ENCODE measurements at regions not wholly inside any gene's neighbourhood (a gene's known extent, or its start where the extent isn't known, plus 50 kb on each side); places are given as distances from the start of the nearest gene placed in this dataset.

- no peak overlapping the region for H3K4me3 ChIP-seq
- WGBS, result 75% methylated on average over 2 of the region's 2 CpGs
- intact Hi-C loops (cut with DNase I), result no loop called here
- H3K9me3 ChIP-seq, result no peaks in the 10 kb centered on the region
- no peaks in the 10 kb centered on the region for H3K36me3 ChIP-seq
- H3K4me1 ChIP-seq, result no peaks in the 10 kb centered on the region
- TF ChIP-seq POLR2AphosphoS5 (IDR thresholded peaks at IDR 0.05), result no peak
- TF ChIP-seq, protein P1, sequence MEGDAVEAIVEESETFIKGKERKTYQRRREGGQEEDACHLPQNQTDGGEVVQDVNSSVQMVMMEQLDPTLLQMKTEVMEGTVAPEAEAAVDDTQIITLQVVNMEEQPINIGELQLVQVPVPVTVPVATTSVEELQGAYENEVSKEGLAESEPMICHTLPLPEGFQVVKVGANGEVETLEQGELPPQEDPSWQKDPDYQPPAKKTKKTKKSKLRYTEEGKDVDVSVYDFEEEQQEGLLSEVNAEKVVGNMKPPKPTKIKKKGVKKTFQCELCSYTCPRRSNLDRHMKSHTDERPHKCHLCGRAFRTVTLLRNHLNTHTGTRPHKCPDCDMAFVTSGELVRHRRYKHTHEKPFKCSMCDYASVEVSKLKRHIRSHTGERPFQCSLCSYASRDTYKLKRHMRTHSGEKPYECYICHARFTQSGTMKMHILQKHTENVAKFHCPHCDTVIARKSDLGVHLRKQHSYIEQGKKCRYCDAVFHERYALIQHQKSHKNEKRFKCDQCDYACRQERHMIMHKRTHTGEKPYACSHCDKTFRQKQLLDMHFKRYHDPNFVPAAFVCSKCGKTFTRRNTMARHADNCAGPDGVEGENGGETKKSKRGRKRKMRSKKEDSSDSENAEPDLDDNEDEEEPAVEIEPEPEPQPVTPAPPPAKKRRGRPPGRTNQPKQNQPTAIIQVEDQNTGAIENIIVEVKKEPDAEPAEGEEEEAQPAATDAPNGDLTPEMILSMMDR (IDR thresholded peaks at IDR 0.05), result no peak
- no peak for TF ChIP-seq EP300 (IDR thresholded peaks at IDR 0.05)
- no peak for TF ChIP-seq POLR2A (IDR thresholded peaks at IDR 0.05; ENCODE audit: low read depth)
- no peak overlapping the region for H3K27ac ChIP-seq (replicated peaks in 1 of 4)
- no peaks in the 10 kb centered on the region for H3K27me3 ChIP-seq
- DNase-seq (ENCODE audit: extremely low spot score), result no peak
These were observed 342.1 kb downstream of the PRR16 start for GRCh38 chr5:120806202-120806601.

- no peaks in the 10 kb centered on the region for H3K36me3 ChIP-seq
- no peak overlapping the region for H3K4me3 ChIP-seq
- DNase-seq (ENCODE audit: extremely low spot score), result no peak
- intact Hi-C loops (cut with DNase I), result no loop called here
- no peak overlapping the region for H3K27ac ChIP-seq (replicated peaks in 1 of 4)
- TF ChIP-seq, protein P1 (IDR thresholded peaks at IDR 0.05), result no peak
- TF ChIP-seq EP300 (IDR thresholded peaks at IDR 0.05) (no peak), POLR2A (IDR thresholded peaks at IDR 0.05; ENCODE audit: low read depth) (no peak)
- H3K27me3 ChIP-seq, result no peaks in the 10 kb centered on the region
- no peaks in the 10 kb centered on the region for H3K4me1 ChIP-seq
- peaks cover 0 to 11% (median 4%) of the 10 kb centered on the region in 4 donors for H3K9me3 ChIP-seq
These were observed 344.0 kb downstream of the PRR16 start for GRCh38 chr5:120808135-120808534.

- Histone ChIP-seq H3K27me3 (no peaks in the 10 kb centered on the region), H3K27ac (replicated peaks in 1 of 4) (no peak overlapping the region), H3K9me3 (peaks cover 0 to 11% (median 4%) of the 10 kb centered on the region in 4 donors), H3K4me3 (no peak overlapping the region), H3K36me3 (no peaks in the 10 kb centered on the region), H3K4me1 (no peaks in the 10 kb centered on the region)
- no peak for DNase-seq (ENCODE audit: extremely low spot score)
- intact Hi-C loops (cut with DNase I), result no loop called here
- TF ChIP-seq POLR2A (IDR thresholded peaks at IDR 0.05; ENCODE audit: low read depth) (no peak), POLR2AphosphoS5 (IDR thresholded peaks at IDR 0.05) (no peak), EP300 (IDR thresholded peaks at IDR 0.05) (no peak)
- TF ChIP-seq, protein P1 (IDR thresholded peaks at IDR 0.05), result no peak
These were observed 344.5 kb downstream of the PRR16 start for GRCh38 chr5:120808606-120809005.

GRCh38 chr5:120813551-120813950, 349.5 kb downstream of the PRR16 start:
- H3K36me3 ChIP-seq, result no peaks in the 10 kb centered on the region
- DNase-seq (ENCODE audit: extremely low spot score), result no peak
- 90% methylated on average over 2 of the region's 2 CpGs for WGBS
- peaks cover 0 to 11% (median 4%) of the 10 kb centered on the region in 4 donors for H3K9me3 ChIP-seq
- H3K4me1 ChIP-seq, result no peaks in the 10 kb centered on the region
- intact Hi-C loops (cut with DNase I), result no loop called here
- TF ChIP-seq, protein P1 (IDR thresholded peaks at IDR 0.05), result no peak
- no peak for TF ChIP-seq POLR2AphosphoS5 (IDR thresholded peaks at IDR 0.05)
- no peak for TF ChIP-seq POLR2A (IDR thresholded peaks at IDR 0.05; ENCODE audit: low read depth)
- no peak for TF ChIP-seq EP300 (IDR thresholded peaks at IDR 0.05)
- no peak overlapping the region for H3K4me3 ChIP-seq
- H3K27me3 ChIP-seq, result no peaks in the 10 kb centered on the region
- no peak overlapping the region for H3K27ac ChIP-seq (replicated peaks in 1 of 4)
